HG03064 (cell line): ENCODE measurements at regions not wholly inside any gene's neighbourhood (a gene's known extent, or its start where the extent isn't known, plus 50 kb on each side); places are given as distances from the start of the nearest gene placed in this dataset.

Source experiments
- ATAC-seq: cut with Tn5 transposase; IDR thresholded peaks from one replicate; pipeline ENCODE4 v1.9.1; 2021; ENCODE audit warnings: low read depth; ENCODE audit not compliant: unreplicated experiment

GRCh38 chr4:67236788-67237187 is 308.5 kb downstream of the CENPC start:
- no peak for ATAC-seq

- no peak for ATAC-seq
Measured at GRCh38 chr4:67236318-67236717, 309.0 kb downstream of the CENPC start.

DNA sequence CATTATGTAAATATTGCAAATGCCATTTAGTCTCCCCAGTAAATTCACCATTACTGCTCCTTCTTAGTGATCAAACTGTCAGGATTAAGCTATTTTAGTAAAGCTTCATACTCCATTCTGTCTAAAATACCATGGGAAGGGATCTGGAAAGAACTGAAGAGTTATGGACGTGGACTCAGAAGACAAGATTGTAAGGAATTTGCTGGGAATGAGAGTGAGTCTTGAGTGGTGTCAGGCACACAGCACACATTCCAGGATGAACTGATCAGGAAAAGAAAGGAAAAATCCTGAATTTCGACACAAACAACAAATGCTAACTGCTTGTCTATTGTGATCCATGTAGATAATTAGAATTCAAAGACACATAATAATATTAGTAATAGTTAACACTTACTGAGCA is 311.0 kb downstream of the CENPC start:
- ATAC-seq: no peak

- no peak for ATAC-seq
Measured at GRCh38 chr4:67229148-67229547, 316.2 kb downstream of the CENPC start.

- no peak for ATAC-seq
Measured at GRCh38 chr4:67220861-67221260, 324.4 kb downstream of the CENPC start.

GRCh38 chr4:67218883-67219282 is 326.4 kb downstream of the CENPC start:
- no peak for ATAC-seq

DNA sequence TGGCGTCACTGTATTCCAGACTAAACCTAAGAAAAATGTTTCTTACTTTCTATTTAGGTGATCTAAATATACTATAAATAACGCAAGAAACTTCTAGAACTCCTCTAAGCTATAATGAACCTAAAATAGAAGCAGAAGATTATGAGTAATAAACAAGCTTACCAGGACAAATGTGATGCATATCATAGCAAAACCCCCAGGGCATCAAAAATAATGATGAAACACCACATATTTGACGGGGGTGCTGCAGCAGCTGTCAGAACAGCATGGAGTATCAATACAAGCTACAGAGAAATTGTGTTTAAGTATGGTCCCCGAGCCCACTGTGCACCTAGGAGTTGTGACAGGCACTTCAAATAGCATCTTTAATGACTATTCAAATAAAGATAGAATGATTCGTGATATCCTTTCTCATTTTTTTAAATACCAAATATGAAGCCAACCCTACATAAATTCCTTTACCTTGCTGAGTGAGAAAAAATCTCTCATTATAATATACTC is 337.3 kb downstream of the CENPC start:
- ATAC-seq: no peak

DNA sequence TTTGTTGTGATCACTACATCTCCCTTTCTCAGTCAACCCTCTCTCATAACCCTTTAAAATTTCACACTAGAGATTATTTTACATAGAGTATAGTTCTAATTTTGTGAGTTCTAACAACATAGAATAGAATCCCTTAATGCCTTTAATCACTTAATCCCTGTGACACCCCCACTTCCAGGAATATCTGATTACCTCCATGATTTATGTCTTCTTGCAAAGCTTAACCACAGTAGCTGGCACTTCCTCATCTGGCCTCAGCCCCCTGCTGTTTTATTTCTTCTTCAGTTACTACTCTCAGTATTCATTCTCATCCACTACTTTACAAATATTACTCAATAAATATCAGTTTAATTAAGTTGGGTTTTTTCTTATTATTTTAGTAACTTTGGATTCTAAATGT is 340.9 kb downstream of the CENPC start:
- ATAC-seq: no peak

DNA sequence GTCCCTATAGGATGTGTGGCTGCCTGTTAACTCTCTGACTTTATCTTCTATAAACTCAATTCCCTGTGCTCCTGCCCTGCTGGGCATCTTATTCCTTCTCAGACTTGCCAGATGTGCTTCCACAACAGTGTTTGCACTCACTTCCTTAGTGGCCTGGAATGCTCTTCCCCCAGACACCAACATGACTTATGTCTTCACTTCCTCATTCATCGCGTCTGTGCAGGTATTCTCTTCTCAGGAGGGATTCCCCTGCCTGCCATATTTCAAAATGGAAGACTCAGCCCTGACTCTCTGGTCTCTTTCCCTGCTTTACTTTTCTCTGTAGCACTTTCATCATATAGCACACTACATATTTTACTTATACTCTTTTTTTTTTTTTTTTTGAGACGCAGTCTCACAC is 344.0 kb downstream of the CENPC start:
- ATAC-seq: no peak

- ATAC-seq: no peak
Measured at GRCh38 chr4:67198727-67199126, 346.6 kb downstream of the CENPC start.

DNA sequence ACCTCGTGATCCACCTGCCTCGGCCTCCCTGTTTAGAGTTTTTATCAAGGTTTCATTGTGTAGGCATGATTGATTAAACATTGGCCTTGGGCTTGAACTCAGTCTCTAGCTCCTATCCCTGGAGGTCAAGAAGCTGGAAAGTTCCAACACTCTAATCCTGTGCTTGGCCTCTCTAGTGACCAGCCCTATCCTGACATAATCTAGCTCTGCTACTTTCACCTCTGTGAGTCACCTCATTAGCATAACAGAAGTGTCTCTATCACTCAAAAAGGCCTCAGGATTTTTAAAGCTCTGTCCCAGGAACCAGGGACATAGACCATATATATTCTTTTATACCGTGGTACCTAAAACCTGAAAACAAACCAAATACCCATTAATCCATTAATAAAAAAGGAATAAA is 377.5 kb downstream of the CENPC start:
- ATAC-seq: no peak

DNA sequence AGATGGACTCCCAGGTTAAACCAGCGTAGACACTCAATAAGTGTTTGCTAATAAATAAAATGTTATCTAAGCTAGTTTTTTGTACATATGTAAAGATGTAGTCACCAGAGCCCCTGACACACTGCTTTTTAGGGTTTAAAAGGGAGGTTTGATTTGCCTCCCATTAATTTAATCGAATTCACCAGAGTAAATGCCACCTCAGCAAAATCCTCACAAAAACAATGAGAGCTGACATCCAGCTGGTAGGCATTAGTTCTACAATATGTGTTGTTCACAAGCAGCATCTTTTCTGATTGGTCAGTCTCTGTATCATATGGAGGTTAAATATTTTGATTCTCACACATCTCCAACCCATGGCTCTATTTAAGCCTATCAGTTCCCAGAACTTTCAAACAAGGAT is 382.6 kb downstream of the CENPC start:
- no peak for ATAC-seq

DNA sequence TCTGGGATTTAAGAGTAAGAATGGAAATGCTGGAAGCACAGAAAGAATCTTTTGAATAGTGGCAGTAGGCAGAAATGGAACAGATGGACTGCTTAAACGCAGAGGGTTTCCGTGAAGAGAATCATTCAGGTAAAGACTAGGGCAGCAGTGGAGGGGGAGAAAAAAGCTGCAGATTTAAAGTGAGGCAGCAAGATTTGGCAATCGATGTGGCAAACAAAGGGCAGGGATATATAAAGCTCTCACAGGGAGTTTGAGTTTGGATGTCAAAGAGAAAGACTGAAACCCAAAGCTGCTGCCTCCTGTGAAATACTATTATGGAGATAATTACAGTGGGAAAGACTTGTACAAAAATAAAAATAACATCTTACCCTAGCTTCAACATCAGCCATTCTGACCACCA is 384.0 kb downstream of the CENPC start:
- ATAC-seq: no peak

DNA sequence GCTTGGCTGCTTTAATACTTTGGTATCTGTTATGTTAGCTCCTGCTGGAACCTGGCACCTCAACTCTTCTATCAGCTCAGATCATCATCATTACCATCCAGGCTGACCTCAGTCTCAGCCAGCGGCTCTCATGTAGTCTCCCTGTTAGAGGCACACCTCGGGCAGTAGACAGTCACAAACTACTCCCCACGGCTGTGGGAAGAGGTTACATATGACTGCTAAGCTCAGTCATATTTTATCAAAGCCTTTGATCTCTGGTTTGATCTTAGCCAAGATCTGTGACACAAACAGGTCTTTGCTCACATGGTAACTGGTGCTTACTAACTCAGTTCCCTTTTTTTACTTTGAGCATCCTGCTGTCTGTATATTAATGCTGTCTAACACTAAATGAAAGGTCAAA is 384.9 kb downstream of the CENPC start:
- ATAC-seq: no peak

- ATAC-seq: no peak
Measured at GRCh38 chr4:67158666-67159065, 386.6 kb downstream of the CENPC start.

DNA sequence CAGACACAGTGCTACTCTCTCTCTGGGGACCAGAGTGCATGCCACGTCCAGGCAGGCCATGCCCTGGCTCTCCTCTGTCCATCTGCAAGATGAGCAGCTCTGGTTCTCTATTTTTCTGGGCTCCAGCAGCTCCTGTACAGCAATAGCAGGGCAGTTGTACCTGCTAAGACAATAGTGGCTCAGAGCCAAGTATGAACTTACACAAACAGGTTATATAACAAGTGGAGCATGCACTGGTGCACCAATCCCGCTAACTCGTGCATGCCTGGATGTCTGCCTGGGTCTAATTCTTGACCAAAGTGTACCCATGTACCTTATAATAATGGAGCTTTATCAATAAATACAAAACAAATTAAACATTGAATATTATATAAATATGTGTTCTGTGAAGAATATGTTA is 392.3 kb downstream of the CENPC start:
- no peak for ATAC-seq

GRCh38 chr4:67151376-67152343 is 393.6 kb downstream of the CENPC start:
- ATAC-seq: no peak

GRCh38 chr4:67141586-67141985 is 403.7 kb downstream of the CENPC start:
- no peak for ATAC-seq

DNA sequence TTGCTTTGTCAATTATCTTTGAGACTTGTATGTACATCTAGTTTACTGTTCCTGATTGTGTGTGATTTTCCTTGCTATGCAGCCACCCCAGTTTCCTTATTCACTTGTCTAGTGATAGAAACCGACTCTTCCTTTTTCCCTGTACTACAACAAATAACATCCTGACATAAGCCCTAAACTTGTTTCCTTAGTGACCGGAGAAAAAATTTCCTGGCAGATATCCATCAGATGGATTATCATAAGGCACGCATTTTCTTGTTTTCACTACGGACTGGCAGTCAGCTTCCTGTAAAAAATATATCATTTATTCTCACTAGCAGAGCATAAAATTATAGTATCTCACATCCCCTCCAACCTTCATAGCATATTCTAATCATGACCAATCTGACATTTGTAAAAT is 410.7 kb downstream of the CENPC start:
- no peak for ATAC-seq

DNA sequence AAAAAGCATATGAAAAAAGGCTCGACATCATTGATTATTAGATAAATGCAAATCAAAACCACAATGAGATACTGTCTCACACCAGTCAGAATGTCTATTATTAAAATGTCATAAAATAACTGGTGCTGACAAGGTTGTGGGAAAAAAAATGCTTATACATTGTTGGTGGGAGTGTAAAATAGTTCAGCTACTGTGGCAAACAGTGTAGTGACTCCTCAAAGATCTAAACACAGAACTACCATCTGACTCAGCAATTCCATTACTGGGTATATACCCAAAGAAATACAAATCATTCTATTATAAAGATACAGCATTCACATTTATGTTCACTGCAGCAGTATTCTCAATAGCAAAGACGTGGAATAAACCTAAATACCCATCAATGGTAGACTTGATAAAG is 412.1 kb downstream of the CENPC start:
- ATAC-seq: no peak

DNA sequence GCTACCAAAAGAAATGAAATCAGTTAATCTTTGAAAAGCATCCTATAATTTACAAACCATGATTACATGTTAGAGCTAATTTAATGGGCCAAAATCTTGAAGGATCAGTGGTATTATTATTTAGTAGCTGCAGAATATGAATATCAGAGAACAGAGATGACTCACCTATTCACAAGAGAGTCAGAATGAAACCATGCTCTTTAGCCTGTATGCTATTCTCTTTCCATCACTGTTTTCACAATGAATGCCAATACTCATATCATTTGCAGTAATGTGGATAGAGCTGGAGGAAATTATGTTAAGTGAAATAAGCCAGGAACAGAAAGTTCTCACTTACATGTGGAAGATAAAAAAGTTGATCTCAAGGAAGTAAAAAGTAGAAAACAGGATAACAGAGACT is 414.1 kb downstream of the CENPC start:
- peak; percentile 88 for ATAC-seq

DNA sequence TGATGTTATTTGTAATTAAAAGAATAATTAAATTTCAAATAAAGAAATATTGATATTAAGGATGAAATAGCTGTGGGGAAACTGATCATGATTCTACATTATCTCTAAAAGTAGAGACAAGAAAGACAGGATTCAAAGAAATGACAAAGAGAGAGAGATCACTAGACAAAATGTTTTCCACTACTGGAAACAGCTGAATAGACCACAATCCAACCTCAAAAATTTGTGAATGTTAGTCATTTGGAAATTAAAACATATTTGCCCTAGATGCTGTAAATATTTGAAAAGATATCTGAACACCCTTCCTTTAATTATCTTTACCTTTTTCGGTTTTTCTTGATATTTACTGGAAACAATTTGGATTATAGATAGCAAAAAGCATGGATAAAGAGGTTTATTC is 414.9 kb downstream of the CENPC start:
- no peak for ATAC-seq
